NOMO-1 (cell line): ENCODE measurements at regions not wholly inside any gene's neighbourhood (a gene's known extent, or its start where the extent isn't known, plus 50 kb on each side); places are given as distances from the start of the nearest gene placed in this dataset.
A peak's percentile ranks its signal among the peaks of the same experiment; 100 is the strongest.

ENCODE experiments used
- DNase-seq, 2 experiments: peaks; one replicate each; lab custom pipeline; 2025; ENCODE audit not compliant: unreplicated experiment in 2 of 2; lab: John Stamatoyannopoulos, UW

DNA sequence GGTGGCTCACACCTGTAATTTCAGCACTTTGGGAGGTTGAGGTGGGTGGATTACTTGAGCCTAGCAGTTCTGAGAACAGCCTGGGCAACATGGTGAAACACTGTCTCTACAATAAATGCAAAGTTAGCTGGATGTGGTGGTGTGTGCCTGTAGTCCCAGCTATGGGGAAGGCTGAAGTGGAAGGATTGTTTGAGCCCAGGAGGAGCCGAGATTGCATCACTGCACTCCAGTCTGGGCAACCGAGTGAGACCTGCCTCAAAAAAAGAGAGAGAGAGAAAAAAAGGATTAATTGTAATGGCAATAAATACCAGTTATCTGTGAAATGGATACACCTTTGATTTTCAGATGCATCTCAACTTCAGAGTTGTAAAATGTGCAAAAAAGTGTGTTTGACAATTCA lies 58.8 kb downstream of the SPRY1 start:
- no peak for DNase-seq

DNA sequence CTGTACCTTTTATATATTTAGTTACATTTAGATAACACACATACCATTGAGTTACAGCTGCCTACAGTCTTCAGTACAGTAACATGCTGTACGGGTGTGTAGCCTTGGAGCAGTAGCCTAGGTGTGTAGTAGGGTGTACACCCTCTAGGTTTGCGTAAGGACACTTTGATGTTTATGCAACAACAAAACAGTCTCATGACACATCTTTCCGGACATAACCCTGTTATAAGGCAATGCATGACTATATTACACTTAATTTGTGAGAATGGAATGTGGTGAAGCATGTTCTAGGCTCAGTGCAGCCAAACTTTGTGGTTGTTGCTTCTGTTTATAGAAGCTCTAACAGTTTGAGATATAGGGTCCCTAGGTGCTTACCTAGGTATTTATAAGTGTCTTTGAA lies 65.4 kb downstream of the SPRY1 start:
- DNase-seq = no peak

DNA sequence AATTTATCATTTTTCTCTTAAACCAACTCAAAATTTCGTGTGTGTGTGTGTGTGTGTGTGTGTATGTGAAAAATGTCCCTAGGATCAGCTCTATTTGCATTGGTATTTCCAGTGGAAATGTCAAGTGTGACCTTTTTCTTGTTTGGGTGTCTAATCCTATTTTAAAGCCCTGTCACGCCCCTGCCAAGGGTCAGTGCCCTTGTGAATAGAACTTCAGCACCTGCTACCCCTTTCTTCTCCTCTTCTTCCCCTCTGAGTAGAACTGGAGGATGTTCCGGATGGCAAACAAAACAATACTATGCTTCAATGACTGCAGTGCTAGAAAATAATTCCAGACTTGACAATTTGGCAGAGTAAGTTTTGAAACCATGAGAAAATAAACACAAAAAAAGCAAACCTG lies 67.3 kb downstream of the SPRY1 start:
- DNase-seq = no peak

DNA sequence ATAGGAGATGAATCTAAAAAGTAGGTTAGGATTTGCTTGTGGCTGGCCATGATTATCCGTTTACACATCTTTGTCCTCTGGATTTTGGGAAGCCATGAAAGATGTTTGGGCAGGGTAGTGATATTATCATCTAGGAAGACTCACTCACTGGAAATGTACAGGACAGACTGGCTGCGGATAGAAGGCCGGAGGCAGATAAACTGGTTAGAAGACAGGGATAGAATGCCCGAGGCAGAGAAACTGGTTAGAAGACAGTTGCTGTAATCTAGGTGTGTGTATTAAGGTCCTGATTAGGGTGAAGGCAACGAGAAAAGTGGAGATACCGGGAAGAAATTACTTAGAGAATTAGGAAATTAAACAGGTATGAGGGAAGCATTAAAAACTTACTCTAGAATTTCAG lies 68.8 kb downstream of the SPRY1 start:
- DNase-seq = no peak

DNA sequence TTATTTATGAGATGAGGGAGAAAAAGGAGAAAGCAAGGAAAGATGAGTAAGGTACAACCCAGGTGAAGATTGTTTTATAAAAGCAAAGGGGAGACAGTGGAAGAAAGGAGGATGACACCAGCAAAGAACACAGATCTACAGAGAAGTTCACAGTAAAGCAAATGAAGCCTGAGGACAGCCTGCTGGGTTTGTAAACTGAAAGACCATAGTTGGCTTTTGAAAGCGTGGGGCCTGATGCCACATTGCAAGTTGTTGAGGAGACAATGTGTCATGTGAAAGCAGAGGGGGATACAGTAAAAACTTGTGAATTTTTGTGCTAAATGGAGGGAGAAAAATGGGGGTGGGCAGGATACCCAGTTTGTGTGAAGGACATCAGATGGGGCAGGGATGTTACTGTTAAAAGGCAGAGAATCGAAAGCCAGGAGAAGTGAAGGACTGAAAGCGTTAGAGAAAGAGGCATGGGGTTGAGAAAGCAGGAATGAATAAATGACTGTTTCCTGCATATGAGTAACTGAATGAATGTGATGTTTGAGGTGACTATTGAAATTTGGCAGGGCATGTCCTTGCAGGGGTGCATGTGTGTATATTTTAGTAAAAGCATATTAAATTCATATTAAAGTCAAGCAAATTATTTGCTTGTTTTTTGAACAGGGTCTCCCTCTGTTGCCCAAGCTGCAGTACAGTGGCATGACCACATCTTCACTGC lies 69.6 kb downstream of the SPRY1 start:
- no peak for DNase-seq

DNA sequence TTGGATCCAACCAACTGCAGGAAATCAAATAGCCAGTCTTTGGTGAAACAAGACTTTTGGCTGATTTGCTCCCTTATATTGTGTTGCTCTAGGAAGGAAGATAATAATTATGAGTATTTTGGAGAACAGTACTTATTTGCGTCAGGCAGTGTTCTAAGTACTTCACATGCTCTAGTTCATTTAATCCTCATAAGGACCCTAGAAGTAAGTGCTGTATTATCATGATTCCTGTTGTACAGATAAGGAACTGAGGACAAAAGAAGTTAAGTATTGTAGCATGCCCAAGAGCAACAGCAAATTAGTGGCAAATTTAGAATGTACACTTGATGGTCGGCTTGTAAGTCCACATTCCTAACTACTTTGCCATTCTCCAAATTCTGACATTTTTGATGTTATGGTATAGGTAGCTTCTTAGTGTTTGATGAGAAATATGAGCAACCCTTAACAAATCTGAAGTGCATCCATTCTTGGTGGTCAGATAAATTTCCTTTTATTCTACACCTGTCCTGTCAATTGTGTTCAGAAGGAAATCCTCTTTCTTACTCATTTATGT lies 72.0 kb downstream of the SPRY1 start:
- no peak for DNase-seq

DNA sequence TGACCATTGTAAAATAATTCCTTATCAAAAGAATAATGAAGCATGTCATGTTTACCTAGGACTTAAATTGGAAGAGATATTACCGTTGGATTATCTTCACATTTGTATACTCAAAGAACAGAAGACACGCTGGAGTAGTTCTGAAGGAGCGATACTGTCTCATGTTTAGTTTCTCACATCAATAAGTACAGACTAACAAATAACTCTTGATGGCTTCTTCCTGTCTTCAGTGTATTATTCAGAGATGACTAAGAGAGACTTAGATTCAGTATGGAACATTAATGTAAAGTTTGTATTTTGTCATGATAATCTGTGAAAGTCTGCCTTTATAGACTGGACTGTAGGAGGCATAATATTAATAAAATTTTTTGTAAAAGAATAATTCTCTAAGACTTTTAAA lies 72.7 kb downstream of the SPRY1 start:
- no peak for DNase-seq

DNA sequence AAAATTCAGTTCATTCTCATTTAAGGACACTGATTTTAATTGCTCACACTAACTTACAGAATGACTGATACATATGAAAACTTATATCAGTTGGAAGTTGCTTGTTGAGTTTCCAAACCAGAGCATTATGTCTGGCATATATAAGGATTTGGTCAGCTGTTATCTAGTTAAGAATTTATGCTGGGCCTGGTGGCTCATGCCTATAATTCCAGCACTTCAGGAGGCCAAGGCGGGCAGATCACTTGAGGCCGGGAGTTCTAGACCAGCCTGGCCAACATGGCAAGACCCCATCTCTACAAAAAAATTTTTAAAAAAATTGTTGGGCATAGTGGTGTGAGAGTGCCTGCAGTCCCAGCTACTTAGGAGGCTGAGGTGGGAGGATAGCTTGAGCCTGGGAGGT lies 73.1 kb downstream of the SPRY1 start:
- no peak for DNase-seq

DNA sequence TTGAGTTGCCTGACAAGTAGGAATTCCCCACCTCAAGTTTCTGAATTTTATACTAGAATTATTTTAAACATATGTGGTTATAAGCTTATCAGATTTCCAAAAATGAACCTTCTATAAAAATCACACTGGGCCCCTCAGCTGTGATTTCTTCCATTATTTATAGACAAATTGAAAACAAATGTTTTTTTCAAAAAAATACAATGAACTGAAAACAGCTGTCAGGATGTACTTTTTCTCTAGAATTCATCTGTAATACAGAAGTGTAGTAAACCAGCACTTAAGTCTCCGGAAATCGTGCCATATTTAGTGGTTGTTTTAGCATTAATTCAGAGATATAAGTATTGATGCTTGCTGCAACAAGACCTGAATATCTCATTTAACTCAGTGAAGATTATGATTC lies 74.0 kb downstream of the SPRY1 start:
- DNase-seq = no peak

DNA sequence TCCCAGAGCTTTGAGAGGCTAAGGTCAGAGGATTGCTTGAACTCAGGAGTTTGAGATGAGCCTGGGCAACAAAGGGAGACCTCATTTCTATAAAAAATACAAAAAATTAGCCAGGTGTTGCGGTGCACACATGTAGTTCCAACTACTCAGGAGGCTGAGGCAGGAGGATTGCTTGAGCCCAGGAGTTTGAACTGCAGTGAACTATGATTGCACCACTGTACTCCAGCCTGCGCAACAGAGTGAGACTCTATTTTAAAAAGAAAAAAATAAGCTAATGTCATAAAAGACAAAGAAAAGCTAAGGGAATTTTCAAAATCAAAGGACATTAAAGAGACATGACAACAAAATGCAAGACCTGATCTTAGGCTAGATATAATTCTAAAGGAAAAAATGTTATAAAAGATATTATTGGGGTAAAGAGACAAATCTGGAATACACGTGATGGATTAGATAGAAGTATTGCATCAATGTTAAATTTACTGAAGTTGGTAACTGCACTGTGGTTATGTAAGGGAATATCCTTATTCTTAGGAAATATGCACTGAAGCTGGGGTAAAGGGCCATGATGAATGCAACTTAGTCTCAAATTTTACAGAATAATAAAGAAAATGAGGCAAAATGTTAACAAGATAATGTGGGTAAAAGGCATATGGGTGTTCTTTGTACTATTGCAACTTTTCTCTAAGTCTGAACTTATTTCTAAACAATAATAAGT lies 75.2 kb downstream of the SPRY1 start:
- DNase-seq = peak; percentile 4 to 53

DNA sequence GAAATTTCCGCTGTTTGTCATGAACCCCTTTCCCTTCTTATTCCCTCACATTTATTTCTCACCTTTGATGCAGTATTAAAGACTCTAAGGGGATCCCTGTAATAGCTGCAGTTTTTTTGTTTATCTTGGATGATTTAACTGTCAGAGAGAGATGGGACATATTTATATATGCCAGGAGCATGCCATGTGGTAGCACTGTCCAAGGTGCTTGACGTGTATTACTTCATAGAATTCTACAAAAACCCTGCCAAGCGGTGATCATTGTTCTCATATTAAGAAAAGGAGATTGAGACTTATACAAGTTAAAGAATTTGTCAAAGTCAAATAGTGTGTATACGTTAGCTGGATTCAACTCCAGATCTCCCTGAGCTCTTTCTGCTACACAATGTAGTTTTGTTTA lies 78.2 kb downstream of the SPRY1 start:
- DNase-seq = no peak

DNA sequence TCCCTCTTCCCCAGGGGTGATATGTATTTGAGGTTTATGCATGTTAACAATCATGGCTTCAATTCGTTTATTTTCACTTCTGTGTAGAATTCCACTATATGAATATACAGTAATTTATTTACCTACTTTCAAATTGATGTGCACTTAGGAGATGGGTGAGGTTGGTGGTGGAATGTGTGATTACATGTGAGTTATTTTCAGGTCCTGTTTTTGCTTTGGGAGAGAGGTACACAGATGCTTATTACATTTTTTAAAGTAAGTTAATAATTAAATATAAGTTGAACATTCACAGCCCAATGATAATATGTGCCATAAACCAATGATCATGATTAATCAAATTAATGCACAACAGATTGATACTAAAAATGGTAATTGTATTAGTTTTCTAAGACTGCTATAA lies 79.5 kb downstream of the SPRY1 start:
- no peak for DNase-seq

DNA sequence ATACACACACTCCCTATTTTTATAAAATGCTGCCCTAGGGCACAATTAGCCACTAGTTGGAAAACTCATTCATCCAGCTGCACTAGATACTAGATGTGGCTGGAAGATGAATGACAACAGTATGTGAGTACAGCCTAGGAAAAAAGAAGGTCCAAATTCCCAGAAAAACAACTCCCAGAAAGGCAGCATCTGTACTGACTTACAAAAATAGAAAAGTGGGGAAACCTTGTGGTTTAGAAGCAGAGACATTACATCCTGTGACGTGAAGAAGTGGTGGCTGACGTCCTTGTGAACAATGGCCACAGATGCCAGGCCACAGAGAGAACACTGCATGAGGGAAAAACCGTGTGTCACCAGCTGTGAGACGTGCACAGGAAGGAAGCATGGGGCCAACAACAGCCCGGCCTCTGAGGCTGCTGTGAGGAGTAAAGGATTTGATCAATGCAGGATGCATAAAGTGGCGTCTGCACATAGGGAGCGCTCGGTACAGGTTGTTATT lies 81.2 kb downstream of the SPRY1 start:
- peak; percentile 12 to 16 for DNase-seq

DNA sequence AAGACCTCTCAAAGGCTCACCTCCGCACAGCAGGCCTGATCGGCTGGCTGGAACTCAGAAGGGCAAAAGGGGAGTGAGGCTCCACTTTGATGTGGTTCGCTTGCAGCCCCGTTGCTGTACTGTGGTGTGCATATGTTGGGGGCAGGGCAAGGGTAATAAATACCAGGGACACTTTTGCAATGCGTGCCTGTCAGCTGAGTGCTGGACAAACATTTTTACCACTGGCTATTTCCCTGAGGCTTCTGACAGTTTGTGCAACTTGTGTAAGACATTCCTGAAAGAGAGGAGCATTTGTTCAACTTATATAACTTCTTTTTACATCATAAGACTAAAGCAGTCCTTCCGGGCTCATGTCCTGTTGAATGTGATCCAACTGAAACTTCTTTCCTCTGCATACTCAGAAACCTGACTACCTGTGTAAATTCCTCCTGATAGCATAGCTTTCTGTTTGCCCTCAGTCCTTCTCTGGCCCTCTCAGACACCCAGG lies 82.3 kb downstream of the SPRY1 start:
- no peak for DNase-seq

DNA sequence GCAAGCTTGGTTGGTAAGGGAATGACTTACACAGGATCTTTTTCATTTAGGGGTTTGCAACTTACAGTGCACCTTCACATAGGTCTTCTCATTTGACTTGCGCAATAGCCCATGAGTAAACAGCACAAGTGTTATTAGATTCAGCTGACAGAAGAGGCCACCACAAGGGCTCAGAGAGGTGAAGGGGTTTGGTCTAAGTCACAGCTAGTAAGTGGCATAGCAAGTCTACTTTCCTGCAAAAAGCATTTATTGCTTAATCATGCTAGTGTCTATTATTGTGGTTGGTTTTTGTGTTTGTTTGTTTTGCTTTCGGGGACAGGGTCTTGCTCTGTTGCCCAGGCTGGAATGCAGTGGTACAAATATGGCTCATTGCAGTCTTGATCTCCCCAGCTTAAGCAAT lies 83.3 kb downstream of the SPRY1 start:
- DNase-seq = peak; percentile 7 to 17

DNA sequence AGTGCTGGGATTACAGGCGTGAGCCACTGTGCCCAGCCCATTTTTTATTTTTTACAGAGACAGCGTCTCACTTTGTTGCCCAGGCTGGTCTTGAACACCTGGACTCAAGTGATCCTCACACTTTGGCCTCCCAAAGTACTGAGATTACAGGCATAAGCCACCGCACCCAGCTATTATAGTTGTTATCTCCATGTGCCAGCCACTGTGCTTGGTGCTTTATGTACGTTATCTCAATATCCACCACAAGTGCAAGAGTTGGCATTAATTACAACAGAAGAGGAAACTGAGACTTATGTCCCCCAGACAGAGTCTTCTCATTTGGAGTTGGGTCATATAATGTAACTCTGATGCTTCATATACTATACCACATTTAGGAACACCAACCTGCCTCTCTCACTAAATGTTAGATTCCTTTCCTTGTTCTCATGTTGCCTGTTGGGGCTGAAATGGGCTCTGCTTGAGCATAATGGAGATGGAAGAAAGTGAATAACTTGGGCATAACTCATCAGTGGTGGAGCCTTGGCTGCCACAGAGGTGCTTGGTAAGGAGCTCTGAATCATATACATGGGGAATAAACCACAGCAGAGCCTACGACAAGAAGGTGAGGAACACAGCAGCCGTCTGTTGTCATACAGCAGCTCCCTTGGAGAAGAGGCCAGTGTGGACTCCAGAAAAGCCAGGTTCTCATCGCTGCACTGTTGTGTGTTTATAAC lies 84.3 kb downstream of the SPRY1 start:
- no peak for DNase-seq

DNA sequence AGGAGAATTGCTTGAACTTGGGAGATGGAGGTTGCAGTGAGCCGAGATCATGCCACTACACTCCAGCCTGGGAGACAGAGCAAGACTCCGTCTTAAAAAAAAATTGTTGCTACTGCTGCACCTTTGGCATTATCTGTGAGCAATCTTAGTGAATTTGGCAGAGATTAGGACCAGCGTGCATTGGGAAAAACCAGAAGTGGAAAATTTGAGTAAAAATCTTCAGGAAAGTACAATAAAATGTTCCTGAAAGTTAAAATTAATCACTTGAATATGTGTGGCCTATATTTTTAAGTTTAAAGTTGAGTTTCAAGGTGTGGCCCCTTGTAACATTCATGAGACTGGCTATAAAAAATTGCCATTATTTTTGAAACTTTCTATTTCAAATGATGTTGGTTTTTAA lies 85.1 kb downstream of the SPRY1 start:
- DNase-seq = no peak

DNA sequence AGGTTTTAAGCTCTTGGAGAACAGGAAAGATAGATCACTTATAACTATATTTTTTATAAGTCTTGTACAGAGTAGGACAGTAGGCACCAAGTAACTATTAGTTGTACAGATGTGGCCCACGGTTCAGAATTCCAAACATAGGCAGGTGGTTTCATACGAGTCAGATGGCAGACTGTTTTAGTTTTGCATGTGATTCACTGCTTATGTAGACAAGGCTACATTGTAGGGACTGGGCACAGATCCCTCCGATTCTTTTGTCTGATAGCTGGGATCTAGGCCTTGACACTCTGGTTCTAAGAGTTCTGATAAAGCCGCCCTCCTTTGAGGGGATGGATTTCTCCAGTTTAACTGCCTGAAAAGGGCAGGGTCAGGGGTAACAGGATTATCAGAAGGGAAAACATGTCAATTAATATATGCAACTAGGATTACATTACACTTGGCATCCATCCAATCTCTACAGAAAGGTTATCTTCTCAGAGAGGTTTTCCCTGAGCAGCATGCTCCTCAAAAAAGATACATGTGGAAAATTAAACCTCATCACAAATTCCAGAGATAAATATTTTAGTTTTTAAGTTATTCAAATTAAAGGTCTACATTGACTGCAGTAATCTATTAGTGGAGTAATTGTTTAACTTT lies 87.8 kb downstream of the SPRY1 start:
- no peak for DNase-seq

DNA sequence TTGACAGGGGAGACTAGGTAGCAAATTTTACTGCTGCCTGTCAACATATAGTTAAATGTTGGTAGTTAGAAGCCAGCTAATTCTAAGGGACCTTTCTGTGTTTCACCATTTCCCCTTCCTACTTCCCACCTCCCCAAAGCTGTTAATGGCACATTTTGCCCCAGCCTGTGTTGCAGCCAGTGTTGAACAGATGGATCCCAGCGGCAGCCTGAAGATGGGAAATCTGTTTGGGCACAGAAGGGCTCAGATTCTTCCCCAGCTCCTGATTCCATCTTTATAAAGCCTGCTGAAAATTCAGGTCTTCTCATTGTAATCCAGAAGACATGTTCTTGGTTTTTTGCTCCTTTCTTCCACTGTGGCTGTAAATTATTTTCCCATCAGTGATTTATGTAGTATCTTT lies 89.0 kb downstream of the SPRY1 start:
- DNase-seq = no peak

DNA sequence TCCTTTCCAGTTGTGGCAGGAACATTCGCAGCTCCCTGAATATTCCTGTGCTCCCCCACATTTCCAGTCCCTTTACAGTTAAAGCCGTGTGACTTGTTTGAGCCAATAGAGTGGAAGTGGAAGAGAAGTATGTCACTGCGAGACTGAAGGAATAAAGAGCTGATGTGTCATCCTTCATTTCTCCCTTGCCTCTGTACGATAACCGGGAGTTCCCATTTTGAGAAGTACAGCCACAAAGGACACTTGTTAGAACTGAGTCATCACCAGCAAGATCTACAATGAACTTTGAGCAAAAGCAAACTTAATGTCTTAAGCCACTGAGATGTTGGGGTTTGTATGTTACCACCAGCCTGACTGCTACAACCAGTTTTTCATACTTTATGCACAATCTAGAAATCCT lies 92.3 kb downstream of the SPRY1 start:
- peak; percentile 29 to 89 for DNase-seq

DNA sequence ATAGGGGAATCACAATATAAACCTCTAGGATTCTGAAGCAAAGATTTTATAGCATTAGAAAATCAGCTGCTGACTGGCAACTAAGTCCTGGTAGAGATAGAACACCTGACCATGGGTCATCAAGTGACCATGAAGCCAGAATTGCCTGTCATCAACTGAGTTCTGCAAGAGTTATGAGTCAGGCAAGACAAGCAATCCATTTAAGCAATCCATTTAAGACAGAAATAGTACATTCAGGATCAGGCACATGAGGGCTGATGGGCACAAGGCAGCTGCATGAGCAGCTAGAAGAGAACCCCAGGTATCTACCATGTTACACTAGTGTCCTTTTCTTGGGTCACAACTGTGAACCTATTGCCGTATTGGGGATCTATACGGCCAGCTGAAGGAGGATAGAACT lies 98.9 kb downstream of the SPRY1 start:
- no peak for DNase-seq
